Calu3 (cell line): ENCODE measurements at regions not wholly inside any gene's neighbourhood (a gene's known extent, or its start where the extent isn't known, plus 50 kb on each side); places are given as distances from the start of the nearest gene placed in this dataset.

Source experiments
- BruUV-seq: library from RNA; stranded (reverse); fragments of 400-500 nt; replicated peaks from 2 replicates; lab custom pipeline; 2021; lab: Mats Ljungman, UMichigan
- CTCF ChIA-PET: fragments of 300-600 bp; sonication (Branson Sonifier 250); formaldehyde crosslinking; loops from one replicate; lab custom pipeline; 2022; ENCODE audit warnings: antibody characterized with exemption; lab: Charles Lee
- DNase-seq: peaks from one replicate; pipeline ENCODE4 v3.0.0; 2022
- H3K27ac Mint-ChIP-seq: one replicate; pipeline ENCODE4 v1.8.0; 2022; ENCODE audit warnings: mixed read lengths; ENCODE audit not compliant: unreplicated experiment
- H3K27me3 Mint-ChIP-seq: one replicate; pipeline ENCODE4 v1.8.0; 2022; ENCODE audit warnings: mixed read lengths; ENCODE audit not compliant: unreplicated experiment
- H3K36me3 Mint-ChIP-seq: one replicate; pipeline ENCODE4 v1.8.0; 2022; ENCODE audit warnings: mild to moderate bottlenecking, moderate library complexity, mixed read lengths; ENCODE audit not compliant: insufficient read depth, unreplicated experiment
- H3K4me1 Mint-ChIP-seq: one replicate; pipeline ENCODE4 v1.8.0; 2022; ENCODE audit warnings: mild to moderate bottlenecking, low read depth, mixed read lengths; ENCODE audit not compliant: unreplicated experiment
- H3K4me3 Mint-ChIP-seq: one replicate; pipeline ENCODE4 v1.8.0; 2022; ENCODE audit warnings: mild to moderate bottlenecking, low read depth, moderate library complexity, mixed read lengths; ENCODE audit not compliant: unreplicated experiment
- H3K9me3 Mint-ChIP-seq: one replicate; pipeline ENCODE4 v1.8.0; 2022; ENCODE audit warnings: low read depth, mixed read lengths; ENCODE audit not compliant: unreplicated experiment
- CTCF ChIP-seq: fragments of 200-600 bp; IDR thresholded peaks from one replicate; pipeline ENCODE4 v1.8.0; 2022; ENCODE audit warnings: antibody characterized with exemption; ENCODE audit not compliant: unreplicated experiment
- intact Hi-C: fragments of 100-400 bp; cut with micrococcal nuclease; formaldehyde crosslinking; loops from one replicate; pipeline ENCODE4 v1.10.0; 2022; ENCODE audit not compliant: unreplicated experiment

DNA sequence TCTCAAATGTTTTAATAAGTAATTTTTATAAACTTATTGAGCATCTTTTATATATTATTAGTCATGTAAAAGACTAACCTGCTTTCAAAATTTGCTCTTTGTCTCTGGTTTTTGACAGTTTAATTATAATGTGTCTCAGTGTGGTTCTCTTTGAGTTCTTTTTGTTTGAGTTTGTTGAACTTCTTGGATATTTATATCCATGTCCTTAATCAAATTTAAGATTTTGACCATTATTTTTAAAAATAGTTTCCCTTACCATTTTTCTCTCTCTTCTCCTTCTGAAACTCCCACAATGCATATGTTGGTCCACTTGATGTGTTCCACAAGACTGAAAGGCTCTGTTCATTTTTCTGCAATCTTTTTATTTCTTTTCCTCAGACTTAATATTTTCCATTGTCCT lies 366.1 kb upstream of the GOLIM4 start:
- no TSS peak for BruUV-seq
- H3K27me3 Mint-ChIP-seq = no peaks in the 10 kb centered on the region
- no peak for TF ChIP-seq CTCF

DNA sequence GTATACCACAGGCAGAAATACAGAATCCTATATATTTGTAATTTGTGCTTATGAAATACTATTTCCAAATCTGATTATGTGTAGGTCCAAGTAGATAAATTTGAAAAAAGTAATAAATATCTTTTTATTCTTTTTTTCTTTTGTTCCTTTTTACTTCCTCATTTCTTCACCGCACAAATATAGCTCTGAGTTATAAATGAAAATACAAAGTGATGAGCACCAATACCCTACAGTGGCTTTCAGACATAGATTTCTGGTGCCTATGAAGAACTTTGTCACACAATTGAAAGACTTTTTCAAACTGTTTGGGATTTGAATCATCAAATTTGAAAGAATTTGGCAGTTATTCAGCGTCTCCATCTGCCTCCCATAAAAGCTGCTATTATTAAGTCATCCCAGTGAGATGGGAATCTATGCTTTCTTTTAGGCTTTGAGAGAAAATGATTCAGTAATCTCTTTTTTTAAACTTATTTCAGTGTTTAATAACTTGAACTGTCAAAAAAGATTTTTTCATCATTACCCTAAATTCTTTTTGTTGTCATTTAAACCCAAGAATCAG lies 363.6 kb upstream of the GOLIM4 start:
- TF ChIP-seq CTCF = no peak
- Mint-ChIP-seq H3K36me3 (no peaks in the 10 kb centered on the region), H3K4me3 (no peak overlapping the region), H3K27ac (no peak overlapping the region), H3K4me1 (no peaks in the 10 kb centered on the region), H3K9me3 (peaks cover 2% of the 10 kb centered on the region), H3K27me3 (no peaks in the 10 kb centered on the region)
- no peak for DNase-seq
- no TSS peak for BruUV-seq
- intact Hi-C loops = no loop called here
- CTCF ChIA-PET = no interaction called here

More for the DNA sequence above, 366.1 kb upstream of the GOLIM4 start:
- intact Hi-C loops = loop anchor here (10.0 kb wide), 1 partner anchor 217 kb away; no protein-coding TSS in a partner anchor
- no peak overlapping the region for H3K27ac Mint-ChIP-seq
- H3K4me3 Mint-ChIP-seq = no peak overlapping the region
- DNase-seq = no peak
- H3K4me1 Mint-ChIP-seq = no peaks in the 10 kb centered on the region
- no peaks in the 10 kb centered on the region for H3K36me3 Mint-ChIP-seq
- CTCF ChIA-PET = interaction anchor here (0.5 kb wide), 1 partner anchor 34 kb away, joined by 4 read pairs; no protein-coding TSS in a partner anchor
- peaks cover 2% of the 10 kb centered on the region for H3K9me3 Mint-ChIP-seq

GRCh38 chr3:168457954-168458539 lies 362.3 kb upstream of the GOLIM4 start:
- Mint-ChIP-seq H3K27ac (no peak overlapping the region), H3K27me3 (no peaks in the 10 kb centered on the region), H3K9me3 (peaks cover 2% of the 10 kb centered on the region), H3K36me3 (no peaks in the 10 kb centered on the region), H3K4me3 (no peak overlapping the region), H3K4me1 (no peaks in the 10 kb centered on the region)
- no peak for TF ChIP-seq CTCF
- CTCF ChIA-PET = interaction anchor here (0.6 kb wide), 2 partner anchors 14 to 253 kb away, joined by 3 to 6 read pairs; no protein-coding TSS in a partner anchor
- intact Hi-C loops = loop anchor here (1.0 kb wide), 1 partner anchor 35 kb away; no protein-coding TSS in a partner anchor
- no peak for DNase-seq
- BruUV-seq = no TSS peak

DNA sequence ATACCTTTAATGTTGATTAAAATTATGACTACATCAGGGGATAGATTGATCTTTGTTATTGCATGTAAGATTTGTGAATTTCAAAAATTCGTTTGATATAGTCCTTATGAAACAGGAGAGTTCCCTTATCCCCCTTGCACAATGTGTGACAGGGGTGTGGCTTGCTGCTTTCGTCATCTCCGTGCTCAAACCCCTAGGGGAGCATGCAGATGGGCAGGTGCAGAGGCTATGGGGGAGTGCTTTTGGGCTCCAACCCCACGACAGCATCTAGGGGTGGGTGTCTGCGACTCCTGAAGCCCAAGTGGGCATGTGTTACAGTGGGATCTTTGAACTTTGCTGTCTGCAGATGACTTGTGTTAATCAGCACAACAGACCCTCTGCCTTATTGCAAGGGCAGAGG lies 360.1 kb upstream of the GOLIM4 start:
- Mint-ChIP-seq H3K27ac (no peak overlapping the region), H3K4me1 (no peaks in the 10 kb centered on the region), H3K4me3 (no peak overlapping the region), H3K27me3 (no peaks in the 10 kb centered on the region), H3K9me3 (no peaks in the 10 kb centered on the region), H3K36me3 (no peaks in the 10 kb centered on the region)
- no peak for DNase-seq
- CTCF ChIA-PET = no interaction called here
- no TSS peak for BruUV-seq
- intact Hi-C loops = no loop called here
- TF ChIP-seq CTCF = no peak
